ENCODE measurements at regions not wholly inside any gene's neighbourhood (a gene's known extent, or its start where the extent isn't known, plus 50 kb on each side); places are given as distances from the start of the nearest gene placed in this dataset.

- Histone ChIP-seq H2AFZ (ENCODE audit: low read length) (no peak overlapping the region), H3K79me2 (ENCODE audit: control insufficient read depth in 1 of 2, insufficient read depth in 2 of 2, low read length in 2 of 2) (no peaks in the 10 kb centered on the region), H3K23ac (ENCODE audit: insufficient read length) (no peak overlapping the region), H3K79me1 (ENCODE audit: low read depth, low read length) (no peaks in the 10 kb centered on the region), H2AK5ac (ENCODE audit: low read depth, low read length) (no peak overlapping the region), H3K9ac (replicated peaks in 1 of 4; ENCODE audit: extremely low read depth in 1 of 4, low read depth in 3 of 4, low read length in 3 of 4) (no peak overlapping the region), H4K20me1 (replicated peaks in 1 of 2; ENCODE audit: control insufficient read depth in 1 of 2, insufficient read depth in 2 of 2, low read length in 2 of 2) (no peaks in the 10 kb centered on the region), H4K91ac (replicated peaks; ENCODE audit: insufficient read length, low read length) (no peak overlapping the region), H3K4me3 (ENCODE audit: extremely low read depth in 1 of 4, insufficient read depth in 2 of 4, low read depth in 3 of 4, low read length in 4 of 4) (no peak overlapping the region), H3K4me1 (replicated peaks in 1 of 4; ENCODE audit: control insufficient read depth in 3 of 4, insufficient read depth in 4 of 4, low read length in 3 of 4) (no peaks in the 10 kb centered on the region), H2BK5ac (ENCODE audit: low read depth, low read length) (no peak overlapping the region), H3K36me3 (ENCODE audit: control insufficient read depth in 2 of 4, insufficient read depth in 4 of 4, low read length in 3 of 4) (no peaks in the 10 kb centered on the region), H4K8ac (ENCODE audit: extremely low read depth, insufficient read depth, low read length) (no peak overlapping the region), H2BK15ac (ENCODE audit: low read length) (no peak overlapping the region), H3K4ac (replicated peaks; ENCODE audit: insufficient read length, low read depth, low read length) (no peak overlapping the region), H3K4me2 (ENCODE audit: insufficient read depth in 1 of 2, low read depth in 2 of 2, low read length in 2 of 2) (no peak overlapping the region), H3K9me3 (ENCODE audit: insufficient read depth in 2 of 2, low read depth in 1 of 2, low read length in 1 of 2) (no peaks in the 10 kb centered on the region), H3K56ac (replicated peaks; ENCODE audit: insufficient read length, low read depth, low read length) (no peak overlapping the region), H2BK120ac (replicated peaks; ENCODE audit: low read depth, low read length) (no peak overlapping the region), H4K5ac (ENCODE audit: insufficient read length, low read depth, low read length) (no peak overlapping the region), H3K27me3 (replicated peaks in 1 of 4; ENCODE audit: control insufficient read depth in 3 of 4, extremely low read depth in 1 of 4, insufficient read depth in 3 of 4, low read length in 3 of 4) (no peaks in the 10 kb centered on the region), H2BK20ac (ENCODE audit: low read length) (no peak overlapping the region), H3K18ac (ENCODE audit: extremely low read depth, low read length) (no peak overlapping the region), H2BK12ac (ENCODE audit: low read depth, low read length) (no peak overlapping the region), H3K27ac (ENCODE audit: low read depth, low read length) (no peak overlapping the region), H3K23me2 (ENCODE audit: low read depth, low read length) (no peaks in the 10 kb centered on the region), H3K14ac (ENCODE audit: insufficient read length) (no peak overlapping the region)
- POLR2A ChIA-PET (ENCODE audit: partially characterized antibody): no interaction called here
- TF ChIP-seq EP300 (IDR thresholded peaks at IDR 0.05; ENCODE audit: borderline replicate concordance in 1 of 2, low read depth in 2 of 2, low read length in 2 of 2): no peak
- TF ChIP-seq HDAC6 (IDR thresholded peaks at IDR 0.05; ENCODE audit: low read depth, low read length): no peak
- TF ChIP-seq CEBPB (IDR thresholded peaks at IDR 0.05; ENCODE audit: low read depth, low read length): no peak
- TF ChIP-seq MAFK (IDR thresholded peaks at IDR 0.05; ENCODE audit: low read depth, low read length): no peak
- no peak for TF ChIP-seq CHD1 (IDR thresholded peaks at IDR 0.05; ENCODE audit: low read depth, low read length)
- 94% methylated on average over 2 of the region's 2 CpGs; no CpG with 5 or more reads in 1 of the 2 experiments for WGBS, 2 experiments (ENCODE audit: extremely low coverage in 1 of 2, insufficient coverage in 1 of 2, insufficient read length in 1 of 2, insufficient replicate concordance in 2 of 2, low coverage in 1 of 2, low lambda C conversion rate in 2 of 2, missing lambda C conversion rate in 1 of 2)
- no peak for FAIRE-seq
- CTCF ChIA-PET (ENCODE audit: partially characterized antibody): interaction anchor here (1.2 kb wide), 1 partner anchor 60 kb away, joined by 3 read pairs; no protein-coding TSS in a partner anchor
- no peak for DNase-seq (ENCODE audit: low read depth in 1 of 2, low spot score in 2 of 2)
Observed at GRCh38 chr10:33735464-33735923, 401.0 kb upstream of the NRP1 start.

All from H1 (cell line).